C1 segment of cervical spinal cord (tissue), 14 donors: ENCODE measurements at regions not wholly inside any gene's neighbourhood (a gene's known extent, or its start where the extent isn't known, plus 50 kb on each side); places are given as distances from the start of the nearest gene placed in this dataset.
"Not testable (repeated sequence)": the region's sequence is repeated elsewhere in the genome, so short reads cannot be mapped to it uniquely, and the experiment has no call there.

Experiments used
- DNase-seq, 14 donors: peaks; one replicate each; lab custom pipeline; 2025; lab: John Stamatoyannopoulos, UW

DNA sequence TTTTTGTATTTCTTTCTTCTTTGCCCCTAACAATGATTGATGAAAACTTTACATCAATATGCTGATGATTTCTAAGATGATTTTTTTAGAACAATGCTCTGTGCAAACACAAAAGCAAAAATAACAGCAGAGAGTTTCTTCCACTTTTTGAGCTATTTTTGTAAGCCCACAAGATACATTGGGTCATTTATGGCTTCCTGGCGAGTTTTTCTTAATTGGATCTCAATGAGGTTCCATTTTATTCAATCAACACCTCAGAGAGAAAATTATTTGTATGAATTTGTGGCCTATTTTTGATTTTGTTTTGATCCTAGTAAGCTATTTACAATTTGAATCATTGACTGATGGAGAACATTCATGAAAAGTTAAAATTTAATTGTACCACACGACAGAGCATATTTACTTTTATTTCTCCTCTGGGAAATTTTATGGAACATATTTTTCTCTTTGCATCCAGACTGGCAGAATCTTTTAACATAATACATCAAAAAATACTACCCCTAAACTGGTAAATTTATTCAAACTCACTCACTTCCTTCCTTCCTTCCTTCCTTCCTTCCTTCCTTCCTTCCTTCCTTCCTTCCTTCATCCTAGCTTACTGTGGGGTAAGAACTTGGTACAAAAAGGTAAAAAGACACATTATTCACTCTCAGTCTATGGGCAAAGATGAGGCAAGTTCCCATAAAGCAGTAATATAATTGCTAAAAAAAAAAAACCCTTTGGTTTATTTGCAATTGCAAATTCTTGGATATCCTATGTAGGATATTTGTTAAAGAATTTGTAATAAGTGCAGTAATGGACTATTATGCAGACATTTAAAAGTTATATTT, 710.4 kb downstream of the SLC4A3 start:
- DNase-seq: no peak

DNA sequence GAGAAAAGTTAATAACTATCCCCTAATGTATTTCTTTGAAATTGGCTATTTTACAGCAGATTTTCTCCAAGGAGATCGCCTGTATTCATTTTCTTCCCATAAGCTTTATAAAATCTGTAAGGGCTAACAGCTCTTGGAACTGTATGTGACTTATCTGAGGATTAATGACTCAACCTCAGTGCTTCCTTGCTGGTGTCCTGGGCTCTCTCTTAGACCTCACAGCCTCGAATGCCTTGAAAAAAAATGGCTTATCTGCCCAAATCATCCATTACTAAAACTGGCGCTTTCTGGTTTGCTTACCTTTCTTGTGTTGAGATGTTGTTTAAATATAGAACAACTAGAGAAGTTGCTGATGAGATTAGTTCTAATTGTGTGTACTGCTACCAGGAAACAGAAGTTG, 713.6 kb downstream of the SLC4A3 start:
- no peak for DNase-seq

DNA sequence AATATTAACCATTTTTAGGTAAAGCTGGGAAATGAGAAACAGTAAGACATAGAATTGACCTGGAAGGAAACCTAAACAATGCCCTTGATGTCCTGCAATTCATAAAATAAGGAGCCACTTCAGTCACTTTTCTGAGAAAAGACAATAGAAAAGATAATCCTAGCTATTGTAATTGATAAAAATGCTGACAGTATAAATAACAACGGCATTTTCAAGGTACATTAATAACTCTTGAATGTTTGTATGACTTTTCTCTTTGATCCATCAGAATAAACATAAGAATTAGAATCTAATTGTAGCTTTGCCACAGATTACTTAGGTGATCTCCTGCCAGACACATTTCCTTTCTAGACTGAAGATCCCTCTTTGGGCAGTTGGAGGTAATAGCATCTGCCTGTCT, 719.5 kb downstream of the SLC4A3 start:
- no peak for DNase-seq

DNA sequence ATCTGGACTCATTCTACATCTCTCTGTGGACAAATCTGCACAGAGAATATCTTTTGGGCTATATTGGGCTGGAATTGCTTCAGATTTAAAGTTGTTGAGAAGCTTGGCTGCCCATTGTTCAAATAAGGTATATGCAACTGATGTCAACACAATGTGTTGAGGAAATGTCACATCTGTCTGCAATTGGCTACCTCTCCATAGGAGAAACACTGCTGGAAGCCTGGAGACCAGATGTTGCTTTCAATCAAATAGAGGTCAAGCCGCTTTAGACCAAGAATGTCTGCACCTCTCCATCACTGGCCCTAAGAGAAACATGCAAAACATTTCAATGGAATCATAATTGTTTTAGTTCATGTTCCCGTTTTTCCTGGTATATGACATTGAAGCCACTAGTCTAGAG, 720.2 kb downstream of the SLC4A3 start:
- DNase-seq: no peak

DNA sequence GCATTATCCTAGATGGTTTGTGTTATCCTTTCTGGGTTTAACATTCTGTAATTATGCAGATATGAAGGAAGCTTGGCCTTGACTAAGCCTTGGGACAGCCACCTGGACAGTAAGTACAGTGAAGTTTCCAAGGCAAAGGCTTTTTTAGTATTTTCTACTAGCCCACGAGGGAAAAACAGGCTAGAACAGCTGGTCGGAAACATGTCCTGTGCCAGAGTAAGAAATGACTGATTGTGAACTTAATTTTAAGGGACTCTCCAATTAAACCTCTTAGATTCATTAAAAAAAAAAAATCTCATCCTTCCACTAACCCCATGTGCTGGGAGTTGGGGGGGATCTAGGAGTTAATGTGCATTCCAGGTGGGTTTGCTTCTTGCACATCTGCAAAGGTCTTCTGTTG, 720.8 kb downstream of the SLC4A3 start:
- DNase-seq: no peak

DNA sequence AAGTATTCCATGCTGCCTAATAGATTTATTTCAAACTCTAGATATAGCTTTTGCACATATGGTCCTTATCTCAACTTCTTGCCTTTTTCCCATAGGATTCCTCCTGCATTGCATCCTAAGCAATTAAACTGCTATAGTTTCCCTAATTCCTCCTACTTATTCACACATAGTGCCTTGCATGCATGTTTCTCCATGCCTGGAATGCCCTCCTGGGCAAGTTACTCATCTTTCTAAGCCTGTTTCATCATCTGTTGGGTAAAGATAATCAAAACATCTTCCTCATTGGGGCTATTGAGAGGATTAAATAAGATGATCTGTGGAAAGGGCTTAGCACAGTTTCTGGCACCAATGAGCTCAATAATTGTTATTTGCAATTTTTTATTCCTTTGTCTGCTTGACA, 726.5 kb downstream of the SLC4A3 start:
- no peak for DNase-seq

DNA sequence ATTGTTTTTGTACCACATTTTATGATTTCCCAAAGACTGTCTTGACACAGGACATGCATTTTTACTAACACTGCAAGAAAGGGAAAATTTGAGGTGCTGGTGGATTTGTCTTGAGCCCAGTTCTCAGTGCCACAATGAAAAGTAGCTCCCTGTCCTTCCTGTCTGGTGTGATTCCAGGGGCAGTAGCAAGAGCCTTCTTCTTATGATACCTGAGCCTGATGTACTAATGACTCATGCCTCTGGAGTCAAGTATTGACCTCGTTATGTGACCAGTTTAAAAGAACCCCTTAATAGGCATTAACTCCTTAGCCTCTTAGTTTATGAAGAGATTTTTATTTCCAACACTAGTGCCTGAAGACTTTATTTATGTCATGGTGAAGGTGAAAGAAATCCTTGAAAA, 728.6 kb downstream of the SLC4A3 start:
- DNase-seq: no peak

DNA sequence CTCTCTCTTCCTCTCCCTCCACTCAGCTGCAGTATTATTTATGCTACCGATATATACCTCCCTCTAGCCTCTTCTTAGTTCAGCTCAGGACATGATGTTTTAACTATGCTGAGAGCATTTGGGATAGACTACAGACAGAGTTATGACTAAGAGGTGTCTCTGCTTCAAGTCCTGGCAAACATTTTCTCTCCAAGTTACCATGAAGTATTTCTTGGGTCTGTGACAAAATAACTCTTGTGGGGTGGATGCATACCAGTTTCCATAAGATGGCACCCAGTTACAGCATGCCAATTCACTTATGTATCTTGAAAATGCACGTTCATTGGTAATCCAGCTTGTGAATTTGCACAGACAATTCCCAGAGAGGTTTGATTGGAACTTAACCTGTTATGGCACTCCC, 737.6 kb downstream of the SLC4A3 start:
- no peak for DNase-seq

DNA sequence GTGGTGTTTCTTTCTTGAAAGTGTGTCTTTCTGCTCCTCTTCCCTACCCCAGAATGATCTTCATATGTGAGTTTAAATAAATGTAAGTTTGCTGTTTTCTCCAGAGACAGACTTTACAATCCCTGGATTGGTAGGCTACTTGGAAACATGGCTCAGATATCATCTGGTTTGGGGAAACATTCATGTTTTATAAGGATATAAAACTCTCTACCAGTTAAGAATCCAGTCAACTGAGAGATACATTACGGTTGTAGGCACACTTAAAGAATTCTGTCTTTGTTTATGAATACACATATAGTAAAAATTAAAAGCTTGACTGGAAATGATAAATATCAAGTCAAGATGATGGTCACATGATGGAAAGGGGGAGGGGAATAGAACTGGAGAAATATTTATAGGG, 739.3 kb downstream of the SLC4A3 start:
- DNase-seq: no peak

DNA sequence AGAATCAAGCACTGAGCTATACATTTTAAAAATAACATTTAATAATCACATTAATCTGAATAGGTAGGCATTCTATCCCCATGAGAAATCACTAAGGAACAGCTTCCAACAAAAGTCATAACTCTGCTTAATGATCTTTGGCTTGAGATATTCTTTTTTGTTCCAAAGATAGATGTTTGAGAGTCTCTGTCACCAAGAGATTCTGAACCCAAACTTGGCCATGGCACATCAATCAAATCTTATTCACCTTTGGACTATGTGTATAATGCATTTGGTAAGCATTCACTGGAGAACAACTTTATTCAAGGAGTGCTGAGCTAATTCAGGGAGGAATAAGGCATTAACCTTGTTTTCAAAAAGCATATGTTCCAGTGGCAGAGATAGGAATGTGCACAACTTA, 743.3 kb downstream of the SLC4A3 start:
- DNase-seq: no peak

DNA sequence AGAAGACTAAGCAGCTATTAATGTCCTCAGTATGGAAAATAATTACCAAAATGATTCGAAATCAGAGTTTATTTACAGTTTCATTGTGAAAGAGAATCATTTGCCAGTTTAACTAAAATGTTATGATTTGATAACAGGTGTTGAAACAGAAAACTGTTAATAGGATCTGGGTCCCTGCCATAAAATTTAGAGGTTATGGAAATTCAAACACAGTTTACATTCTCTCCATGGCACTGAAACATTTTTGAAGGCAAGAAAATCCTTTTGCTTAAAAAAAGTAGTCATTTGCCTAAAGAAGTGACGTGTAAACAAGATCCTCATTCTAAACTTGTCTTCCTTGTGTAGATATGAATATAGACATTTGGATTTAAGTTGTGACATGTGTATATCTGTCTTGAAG, 743.8 kb downstream of the SLC4A3 start:
- no peak for DNase-seq

DNA sequence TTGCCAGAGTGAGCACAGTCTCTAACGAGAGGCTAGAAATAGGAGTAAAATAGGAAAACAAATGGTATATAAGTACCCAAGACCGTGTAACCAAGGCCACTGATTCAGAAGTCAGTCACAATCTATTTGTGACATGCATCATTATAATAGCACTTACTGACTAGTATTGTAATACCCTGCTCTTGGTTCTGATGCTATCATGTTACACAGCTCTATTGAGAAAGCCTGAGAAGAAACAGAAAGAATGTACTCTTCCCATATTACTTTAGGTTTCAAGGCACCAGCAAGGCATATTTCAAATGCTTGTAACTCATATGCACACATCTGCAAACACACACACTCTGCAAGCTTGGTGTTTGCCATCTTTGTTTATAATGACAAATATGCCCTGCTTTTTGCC, 746.4 kb downstream of the SLC4A3 start:
- no peak for DNase-seq

DNA sequence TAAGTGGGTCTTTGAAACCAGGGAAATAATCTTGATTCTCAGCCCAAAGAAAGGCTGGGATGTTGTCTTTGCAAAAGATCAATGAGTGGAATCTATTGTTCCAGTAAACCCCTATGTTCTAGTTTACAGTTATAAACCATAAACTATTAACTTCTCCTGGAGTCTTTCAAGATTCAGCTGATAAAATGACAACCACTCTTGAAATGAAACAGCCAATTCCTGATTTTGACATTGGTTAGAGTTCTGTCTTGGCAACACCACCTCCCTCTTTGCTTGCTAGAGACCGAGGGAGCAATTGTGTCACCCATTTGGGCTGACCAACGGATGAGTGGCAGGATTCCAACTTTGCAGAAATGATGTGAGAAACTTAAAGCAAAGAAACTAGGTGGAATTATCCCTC, 746.9 kb downstream of the SLC4A3 start:
- DNase-seq: no peak

DNA sequence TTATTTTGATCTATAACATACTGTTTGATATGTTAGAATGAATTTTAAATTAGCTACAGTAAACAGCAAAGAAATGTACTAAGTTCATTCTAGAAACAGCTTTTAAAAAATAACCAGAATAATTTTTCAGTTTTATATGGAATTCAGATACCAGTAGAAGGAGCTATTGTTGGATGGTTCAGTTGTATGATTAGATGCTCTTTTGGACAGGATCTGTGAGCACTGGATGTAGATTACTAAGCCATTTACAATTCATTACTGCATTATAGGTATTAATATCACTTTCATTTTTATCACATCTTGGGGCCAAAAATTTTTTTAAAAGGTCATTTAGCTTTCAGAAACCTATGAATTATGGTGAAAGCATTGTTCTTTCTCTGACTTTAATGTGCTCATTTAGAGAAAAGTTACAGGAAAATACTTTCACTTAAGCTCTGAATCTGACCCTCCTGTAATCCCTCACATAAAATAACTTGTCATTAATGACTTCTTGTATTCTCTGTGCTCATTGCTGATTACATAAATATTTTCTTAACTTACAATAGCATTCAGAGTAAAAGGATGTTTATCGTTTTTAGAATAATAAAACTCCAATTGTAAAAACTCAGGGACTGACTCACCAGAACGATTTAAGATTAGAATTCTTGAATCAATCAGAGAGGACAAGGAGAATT, 750.2 kb downstream of the SLC4A3 start:
- DNase-seq: no peak

DNA sequence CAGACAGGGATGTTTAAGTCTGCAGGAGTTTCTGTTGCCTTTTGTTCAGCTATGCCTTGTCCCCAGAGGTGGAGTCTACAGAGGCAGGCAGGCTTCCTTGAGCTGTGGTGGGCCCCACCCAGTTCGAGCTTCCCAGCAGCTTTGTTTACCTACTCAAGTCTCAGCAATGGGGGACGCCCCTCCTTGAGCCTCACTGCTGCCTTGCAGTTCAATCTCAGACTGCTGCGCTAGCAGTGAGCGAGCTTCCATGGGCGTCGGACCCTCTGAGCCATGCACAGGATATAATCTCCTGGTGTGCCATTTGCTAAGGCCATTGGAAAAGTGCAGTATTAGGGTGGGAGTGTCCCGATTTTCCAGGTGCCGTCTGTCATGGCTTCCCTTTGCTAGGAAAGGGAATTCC, 760.3 kb downstream of the SLC4A3 start:
- DNase-seq: not testable (repeated sequence)

DNA sequence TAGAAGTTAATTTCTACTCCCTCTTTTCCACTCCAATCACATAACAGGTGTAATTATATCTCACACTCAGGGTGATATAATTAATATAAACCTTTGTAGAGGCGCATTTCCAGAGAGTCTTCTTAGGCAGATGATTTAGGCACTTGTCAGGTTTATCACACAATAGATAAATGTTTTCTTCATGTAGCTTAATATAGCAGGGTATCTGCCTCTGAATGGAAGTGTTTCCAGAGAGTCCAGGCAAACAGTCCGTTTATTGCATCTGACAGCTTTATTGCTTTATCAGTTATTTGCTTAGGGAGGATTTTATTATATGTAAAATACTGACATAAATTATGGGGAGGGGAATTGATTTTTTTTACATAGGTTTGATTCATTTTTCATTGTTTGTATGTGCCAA, 766.3 kb downstream of the SLC4A3 start:
- no peak for DNase-seq

DNA sequence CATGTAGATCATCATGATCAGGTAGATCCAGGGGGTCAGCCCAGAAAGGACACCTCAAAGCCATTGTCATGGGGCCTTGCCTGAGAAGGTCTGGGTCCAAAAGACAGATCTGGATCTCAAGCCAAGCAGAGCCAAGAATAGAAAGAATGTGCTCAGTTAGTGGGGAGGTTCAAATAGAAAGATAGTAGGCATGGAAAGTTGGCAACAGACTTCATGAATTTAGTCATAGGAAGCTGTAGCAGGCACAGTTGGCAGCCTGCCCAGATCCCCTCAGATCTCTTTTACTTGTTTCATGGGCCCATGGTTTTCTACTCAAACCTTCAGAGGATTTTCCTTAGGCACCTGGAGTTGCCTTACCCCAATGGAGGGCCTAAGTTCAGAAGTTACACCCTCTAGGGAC, 767.0 kb downstream of the SLC4A3 start:
- no peak for DNase-seq

DNA sequence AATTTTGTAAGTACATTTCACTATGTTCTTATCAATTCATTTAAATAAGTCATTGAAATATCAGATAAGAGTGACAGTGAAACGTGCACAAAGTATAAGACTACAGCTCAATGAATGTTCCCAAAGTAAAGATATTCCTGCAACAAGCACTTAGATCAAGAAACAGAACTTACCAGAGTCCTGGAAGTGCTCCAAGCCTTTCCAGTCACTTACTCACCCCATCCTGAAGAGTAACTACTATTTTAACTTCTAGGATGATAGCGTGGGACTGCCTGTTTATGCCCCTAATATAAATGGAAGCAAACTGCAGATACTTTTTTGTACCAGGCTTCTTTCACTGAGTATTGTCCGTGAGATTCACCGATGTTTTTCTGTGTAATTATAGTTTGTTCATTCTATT, 768.9 kb downstream of the SLC4A3 start:
- no peak for DNase-seq

DNA sequence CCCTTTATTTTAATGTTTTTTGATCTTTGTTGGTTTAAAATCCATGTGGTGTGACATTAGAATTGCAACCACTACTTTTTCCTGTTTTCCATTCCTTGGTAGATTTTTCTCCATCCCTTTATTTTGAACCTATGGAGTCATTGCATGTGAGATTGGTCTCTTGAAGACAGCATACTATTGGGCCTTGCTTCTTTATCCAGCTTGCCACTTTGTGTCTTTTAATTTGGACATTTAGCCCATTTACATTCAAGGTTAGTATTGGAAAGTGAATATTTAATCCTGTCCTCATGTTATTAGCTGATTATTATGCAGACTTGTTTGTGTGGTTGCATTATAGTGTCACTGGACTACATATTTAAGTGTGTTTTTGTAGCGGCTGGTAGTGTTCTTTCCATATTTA, 782.9 kb downstream of the SLC4A3 start:
- no peak for DNase-seq

DNA sequence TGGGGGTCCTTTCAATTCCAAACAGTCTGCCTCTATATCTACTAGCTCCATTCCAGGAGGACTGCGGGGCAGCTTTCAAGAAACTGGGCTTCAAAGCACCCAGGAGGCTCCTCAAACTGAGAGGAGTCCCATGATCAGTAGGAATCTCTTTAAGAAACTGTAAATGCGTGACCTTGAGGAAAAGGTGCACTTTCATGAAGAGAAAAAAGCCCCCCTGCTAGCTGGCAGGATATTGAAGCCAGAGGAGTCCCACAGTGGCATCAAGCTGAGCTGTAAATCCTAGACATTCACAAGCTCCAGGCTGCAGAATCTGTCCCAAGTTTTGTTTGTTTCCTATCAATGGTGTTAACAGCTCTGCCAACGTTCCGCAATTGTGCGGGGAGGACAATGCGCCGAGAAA, 790.1 kb downstream of the SLC4A3 start:
- no peak for DNase-seq

DNA sequence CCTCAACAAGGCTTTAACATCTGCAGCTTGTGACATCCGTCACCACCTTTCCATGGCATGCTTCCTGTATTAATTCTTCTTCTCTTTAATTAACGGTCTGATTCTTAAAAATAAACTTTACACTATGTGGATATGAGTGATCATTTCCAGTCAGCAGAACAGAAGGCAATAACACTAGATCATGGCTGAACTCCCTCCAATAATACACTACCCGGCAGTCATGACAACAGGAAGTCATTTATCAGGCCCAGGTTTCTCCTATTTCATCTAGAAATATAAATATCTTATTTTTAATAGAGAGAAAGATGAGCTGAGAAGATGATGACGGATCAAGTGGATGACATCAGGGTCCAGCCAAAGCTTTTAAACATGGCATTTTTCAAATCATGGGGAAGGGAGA, 792.2 kb downstream of the SLC4A3 start:
- DNase-seq: no peak

DNA sequence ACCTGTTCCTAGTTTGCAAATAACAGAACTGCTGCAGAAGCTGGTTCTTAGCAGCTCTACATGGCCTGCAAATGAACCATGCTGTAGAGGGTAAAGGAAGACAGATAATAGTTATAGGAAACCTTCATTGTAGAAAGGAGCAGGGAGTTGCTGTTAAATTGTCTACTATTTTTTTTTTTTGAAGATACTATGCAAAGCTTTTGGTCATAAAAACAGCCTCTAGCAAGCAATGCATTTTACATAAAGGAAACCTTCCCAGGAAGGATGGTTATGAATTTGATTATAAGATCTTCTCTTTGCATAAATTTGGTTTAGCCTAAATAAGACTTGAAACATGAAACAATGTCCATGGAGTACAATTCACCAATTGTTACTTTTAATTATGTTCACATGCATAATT, 793.4 kb downstream of the SLC4A3 start:
- DNase-seq: no peak

DNA sequence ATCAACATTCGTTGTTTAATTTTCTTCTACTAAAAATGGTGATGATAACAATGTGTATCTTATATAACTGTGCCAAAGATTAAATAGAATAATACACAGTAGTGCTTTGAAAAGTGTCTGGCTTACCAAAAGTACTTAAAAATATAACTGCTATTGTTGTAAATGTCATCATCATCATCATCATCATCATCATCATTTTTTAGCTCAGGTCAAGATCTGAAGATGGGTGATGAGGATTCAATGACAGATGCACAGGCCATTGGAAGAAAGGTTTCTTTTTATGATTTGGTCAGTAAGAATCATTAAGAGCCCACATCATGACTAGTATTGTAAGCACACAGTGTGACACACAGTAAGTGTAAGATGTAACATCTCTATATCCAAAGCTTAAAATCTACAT, 795.2 kb downstream of the SLC4A3 start:
- DNase-seq: no peak

DNA sequence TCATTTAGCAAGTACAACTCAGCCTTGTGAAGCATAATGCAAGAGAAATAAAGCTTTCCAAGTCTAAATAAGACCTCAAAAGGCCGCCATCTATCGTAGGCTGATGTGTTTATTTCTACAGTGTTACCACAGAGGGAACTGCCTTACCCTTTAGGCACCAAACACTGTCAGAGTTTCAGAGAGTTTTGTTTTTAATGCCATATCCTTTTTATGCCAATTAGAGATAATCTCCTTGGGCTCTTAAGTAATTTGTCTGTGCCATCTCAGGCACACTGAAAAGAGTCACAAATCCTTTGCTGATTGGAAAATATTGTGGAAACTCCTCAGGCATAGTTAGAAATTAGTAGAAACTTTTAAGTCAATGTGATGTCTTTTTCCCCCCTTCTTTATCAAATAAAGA, 797.1 kb downstream of the SLC4A3 start:
- DNase-seq: no peak
